RWPE2 (cell line): ENCODE measurements at regions not wholly inside any gene's neighbourhood (a gene's known extent, or its start where the extent isn't known, plus 50 kb on each side); places are given as distances from the start of the nearest gene placed in this dataset.

Experiments
- ATAC-seq: fragments of 200-7000 bp; cut with Tn5 transposase; 3 replicates; pipeline ENCODE4 v1.9.1; 2021; ENCODE audit warnings: low read depth
- DNase-seq: peaks from one replicate; pipeline ENCODE4 v3.0.0-alpha.2; 2020; ENCODE audit warnings: low spot score
- H3K27ac ChIP-seq: fragments of 450-650 bp; 2 replicates; pipeline ENCODE4 v1.5.1; 2017; ENCODE audit warnings: mild to moderate bottlenecking; ENCODE audit not compliant: poor library complexity, severe bottlenecking
- H3K27me3 ChIP-seq: fragments of 250-450 bp; sonication (Bioruptor Pico); 2 replicates; pipeline ENCODE4 v1.5.1; 2021; ENCODE audit warnings: mild to moderate bottlenecking, moderate library complexity; ENCODE audit not compliant: insufficient read depth, poor library complexity, severe bottlenecking
- H3K36me3 ChIP-seq: fragments of 250-450 bp; sonication (Bioruptor Pico); 2 replicates; pipeline ENCODE4 v1.5.1; 2020; ENCODE audit warnings: low read depth, mild to moderate bottlenecking, moderate library complexity
- H3K4me1 ChIP-seq: fragments of 250-450 bp; sonication (Bioruptor Pico); 2 replicates; pipeline ENCODE4 v1.5.1; 2021; ENCODE audit warnings: mild to moderate bottlenecking, moderate library complexity; ENCODE audit not compliant: insufficient read depth, poor library complexity, severe bottlenecking
- H3K4me3 ChIP-seq: fragments of 250-450 bp; sonication (Bioruptor Pico); 2 replicates; pipeline ENCODE4 v1.5.1; 2021; ENCODE audit warnings: mild to moderate bottlenecking, moderate library complexity; ENCODE audit not compliant: severe bottlenecking
- H3K9me3 ChIP-seq: fragments of 250-450 bp; sonication (Bioruptor Pico); 2 replicates; pipeline ENCODE4 v1.5.1; 2021; ENCODE audit warnings: mild to moderate bottlenecking, moderate library complexity; ENCODE audit not compliant: severe bottlenecking
- TF ChIP-seq, protein P1 (sequence below): fragments of 450-650 bp; IDR thresholded peaks from one replicate; pipeline ENCODE4 v1.5.1; 2017; ENCODE audit warnings: mild to moderate bottlenecking, moderate library complexity; ENCODE audit not compliant: poor library complexity, severe bottlenecking

DNA sequence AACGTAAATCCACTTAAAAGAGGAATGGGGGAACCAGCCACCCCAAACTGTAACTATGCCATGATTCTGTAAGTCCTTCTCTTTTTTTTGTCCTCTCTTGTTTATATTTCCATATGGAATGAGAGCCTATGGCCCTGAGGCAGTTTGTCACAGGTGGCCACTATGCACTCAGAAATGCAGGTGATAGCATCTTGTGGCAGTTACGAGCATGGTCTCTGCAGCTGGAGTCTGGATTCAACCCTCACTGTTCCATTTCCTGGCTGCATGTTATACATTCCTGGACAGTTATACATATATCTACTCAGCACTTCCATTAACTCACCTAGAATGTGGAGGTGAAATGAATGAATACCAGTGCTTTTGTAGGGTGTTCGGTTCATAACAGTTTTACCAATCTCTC lies 291.5 kb upstream of the FANCL start:
- no peaks in the 10 kb centered on the region for H3K27me3 ChIP-seq
- H3K27ac ChIP-seq, result no peak overlapping the region
- ATAC-seq, result 0 out of 3 replicates have a peak, but pooled peaks have one; percentile 42

DNA sequence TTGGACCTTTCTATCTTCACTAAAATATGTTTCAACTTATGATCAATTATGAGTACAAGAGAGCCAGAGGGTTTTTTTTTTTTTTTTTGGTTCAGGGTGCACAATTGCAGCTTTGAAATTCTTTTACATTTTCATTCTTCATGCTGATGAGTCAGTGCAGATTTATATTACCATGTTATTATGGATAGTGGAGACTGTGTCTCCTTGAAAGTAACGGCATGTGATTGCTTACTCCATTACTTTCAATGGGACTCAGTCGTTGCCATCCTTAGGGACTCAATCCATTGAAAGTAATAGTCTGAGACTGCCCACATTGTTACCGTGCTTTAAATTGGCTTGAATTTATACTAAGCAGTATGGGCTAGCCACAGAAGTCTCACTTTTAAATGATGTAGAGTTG lies 286.5 kb upstream of the FANCL start:
- ATAC-seq, result no peak
- H3K4me1 ChIP-seq, result no peaks in the 10 kb centered on the region
- no peaks in the 10 kb centered on the region for H3K36me3 ChIP-seq
- H3K27me3 ChIP-seq, result no peaks in the 10 kb centered on the region
- no peak overlapping the region for H3K27ac ChIP-seq
- no peaks in the 10 kb centered on the region for H3K9me3 ChIP-seq
- DNase-seq, result no peak
- TF ChIP-seq, protein P1, sequence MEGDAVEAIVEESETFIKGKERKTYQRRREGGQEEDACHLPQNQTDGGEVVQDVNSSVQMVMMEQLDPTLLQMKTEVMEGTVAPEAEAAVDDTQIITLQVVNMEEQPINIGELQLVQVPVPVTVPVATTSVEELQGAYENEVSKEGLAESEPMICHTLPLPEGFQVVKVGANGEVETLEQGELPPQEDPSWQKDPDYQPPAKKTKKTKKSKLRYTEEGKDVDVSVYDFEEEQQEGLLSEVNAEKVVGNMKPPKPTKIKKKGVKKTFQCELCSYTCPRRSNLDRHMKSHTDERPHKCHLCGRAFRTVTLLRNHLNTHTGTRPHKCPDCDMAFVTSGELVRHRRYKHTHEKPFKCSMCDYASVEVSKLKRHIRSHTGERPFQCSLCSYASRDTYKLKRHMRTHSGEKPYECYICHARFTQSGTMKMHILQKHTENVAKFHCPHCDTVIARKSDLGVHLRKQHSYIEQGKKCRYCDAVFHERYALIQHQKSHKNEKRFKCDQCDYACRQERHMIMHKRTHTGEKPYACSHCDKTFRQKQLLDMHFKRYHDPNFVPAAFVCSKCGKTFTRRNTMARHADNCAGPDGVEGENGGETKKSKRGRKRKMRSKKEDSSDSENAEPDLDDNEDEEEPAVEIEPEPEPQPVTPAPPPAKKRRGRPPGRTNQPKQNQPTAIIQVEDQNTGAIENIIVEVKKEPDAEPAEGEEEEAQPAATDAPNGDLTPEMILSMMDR, result no peak
- H3K4me3 ChIP-seq, result no peak overlapping the region

More for the DNA sequence above, 291.5 kb upstream of the FANCL start:
- TF ChIP-seq, protein P1, result no peak
- Histone ChIP-seq H3K4me3 (no peak overlapping the region), H3K36me3 (no peaks in the 10 kb centered on the region), H3K4me1 (no peaks in the 10 kb centered on the region), H3K9me3 (no peaks in the 10 kb centered on the region)
- no peak for DNase-seq

DNA sequence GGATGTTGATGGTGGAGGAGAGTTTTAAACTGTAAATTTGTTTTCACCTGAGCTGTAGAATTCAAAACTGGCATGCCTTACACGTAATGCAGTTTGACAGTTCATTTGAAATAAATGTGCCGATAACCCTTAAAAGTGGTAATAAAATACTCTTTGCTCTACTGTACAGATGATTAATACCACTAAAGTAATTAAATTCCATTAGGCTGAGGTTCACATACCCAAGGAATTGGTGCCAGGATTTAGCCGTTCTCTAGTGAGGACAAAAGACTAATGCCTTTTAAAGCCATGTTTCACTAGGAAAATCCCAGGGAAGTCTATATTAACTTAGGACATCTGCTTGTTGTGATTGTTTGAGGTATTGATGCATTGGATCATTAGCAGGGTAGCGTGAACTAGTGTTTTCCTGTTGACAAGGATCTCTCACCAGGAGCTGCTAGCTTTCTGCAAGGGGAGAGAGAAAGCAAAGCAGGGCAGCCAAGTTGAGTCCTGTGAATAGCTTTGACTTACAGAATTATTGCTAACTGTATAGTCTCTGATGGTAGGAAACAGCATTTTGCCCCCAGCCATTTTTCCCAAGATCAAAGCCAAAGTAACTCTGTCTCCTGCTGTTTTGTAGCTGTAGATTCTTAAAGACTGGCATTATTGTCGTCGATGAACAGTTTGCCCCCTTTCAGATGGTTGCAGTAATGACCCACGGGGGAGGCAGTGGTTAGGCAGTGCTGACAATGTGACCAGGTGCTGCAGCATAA lies 280.9 kb upstream of the FANCL start:
- Histone ChIP-seq H3K9me3 (no peaks in the 10 kb centered on the region), H3K27ac (no peak overlapping the region), H3K36me3 (no peaks in the 10 kb centered on the region), H3K27me3 (no peaks in the 10 kb centered on the region), H3K4me1 (no peaks in the 10 kb centered on the region), H3K4me3 (no peak overlapping the region)
- no peak for DNase-seq
- TF ChIP-seq, protein P1, result no peak
- peak; percentile 25; the same call in 2 of the 3 replicates for ATAC-seq

DNA sequence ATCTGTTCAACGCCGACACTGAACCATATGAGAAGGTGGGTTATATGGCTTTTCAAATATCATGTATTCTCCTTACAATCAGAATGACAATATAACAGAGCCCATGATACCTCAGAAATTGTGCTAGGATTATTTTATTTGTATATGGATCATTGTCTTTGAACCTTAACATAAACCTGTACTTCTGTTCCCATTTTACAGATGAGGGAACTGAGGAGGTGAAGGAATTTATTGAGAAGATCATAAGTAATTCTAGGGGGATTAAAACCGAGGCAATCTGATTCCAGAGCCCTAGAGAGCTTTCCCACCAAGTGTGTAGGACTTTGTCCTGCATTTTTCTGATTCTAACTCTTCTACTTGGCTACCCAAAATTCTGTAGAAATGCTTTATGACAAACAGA lies 279.8 kb upstream of the FANCL start:
- no peak for ATAC-seq
- H3K9me3 ChIP-seq, result no peaks in the 10 kb centered on the region
- no peak overlapping the region for H3K4me3 ChIP-seq
- no peaks in the 10 kb centered on the region for H3K36me3 ChIP-seq
- TF ChIP-seq, protein P1, result no peak
- no peak overlapping the region for H3K27ac ChIP-seq
- peaks cover 10% of the 10 kb centered on the region for H3K4me1 ChIP-seq
- no peaks in the 10 kb centered on the region for H3K27me3 ChIP-seq
- DNase-seq, result no peak

DNA sequence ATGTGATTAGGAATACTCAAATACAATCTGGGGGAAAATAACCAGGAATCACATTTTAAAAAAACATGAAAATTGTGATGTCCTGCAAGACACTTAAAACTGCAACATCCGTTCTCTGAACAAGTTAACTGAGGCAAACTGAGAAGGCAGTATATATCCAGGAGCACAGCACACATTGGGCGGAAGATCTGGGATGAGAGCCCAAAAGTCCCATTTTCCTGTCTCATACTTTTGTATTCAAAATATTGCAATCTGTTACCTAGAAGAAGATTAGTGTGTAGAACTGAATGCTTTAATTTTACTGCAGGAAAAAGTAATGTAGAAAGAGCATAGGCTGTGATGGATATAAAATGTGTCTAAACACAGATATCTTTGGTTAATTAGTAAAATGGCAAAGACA lies 276.8 kb upstream of the FANCL start:
- Histone ChIP-seq H3K27me3 (no peaks in the 10 kb centered on the region), H3K4me1 (peaks cover 10% of the 10 kb centered on the region), H3K4me3 (no peak overlapping the region), H3K36me3 (no peaks in the 10 kb centered on the region), H3K27ac (no peak overlapping the region), H3K9me3 (no peaks in the 10 kb centered on the region)
- ATAC-seq (no peak), DNase-seq (no peak)
- TF ChIP-seq, protein P1, result no peak
